Liver (tissue), 8 donors: ENCODE measurements at regions not wholly inside any gene's neighbourhood (a gene's known extent, or its start where the extent isn't known, plus 50 kb on each side); places are given as distances from the start of the nearest gene placed in this dataset.

ENCODE experiments used
- DNase-seq: peaks from one replicate; pipeline ENCODE4 v3.0.0-alpha.2; 2017; ENCODE audit warnings: low spot score
- H3K27ac ChIP-seq, 2 donors: one replicate each; pipeline ENCODE4 v1.7.0; 2013; ENCODE audit warnings: inconsistent platforms in 2 of 2, low read length in 2 of 2, control low read depth in 1 of 2, low read depth in 1 of 2, mild to moderate bottlenecking in 1 of 2
- H3K27me3 ChIP-seq, 4 donors: one replicate each; pipeline versions ENCODE4 v1.6.1 to v1.7.0; 2013; ENCODE audit warnings: low read length in 3 of 4, inconsistent platforms in 1 of 4, mild to moderate bottlenecking in 1 of 4, moderate library complexity in 1 of 4; ENCODE audit not compliant: control insufficient read depth in 4 of 4, insufficient read depth in 4 of 4
- H3K36me3 ChIP-seq, 4 donors: one replicate each; pipeline versions ENCODE4 v1.6.1 to v1.7.0; 2013; ENCODE audit warnings: low read length in 3 of 4, mild to moderate bottlenecking in 3 of 4, low read depth in 1 of 4, moderate library complexity in 1 of 4; ENCODE audit not compliant: control insufficient read depth in 4 of 4, insufficient read depth in 3 of 4
- H3K4me1 ChIP-seq, 4 donors: one replicate each; pipeline versions ENCODE4 v1.6.1 to v1.7.0; 2013; ENCODE audit warnings: low read length in 3 of 4, mild to moderate bottlenecking in 3 of 4, moderate library complexity in 1 of 4; ENCODE audit not compliant: control insufficient read depth in 4 of 4, insufficient read depth in 4 of 4
- H3K4me3 ChIP-seq, 3 donors: one replicate each; pipeline versions ENCODE4 v1.6.1 to v1.7.0; 2013; ENCODE audit warnings: low read length in 3 of 3, control low read depth in 1 of 3, low read depth in 1 of 3, mild to moderate bottlenecking in 1 of 3
- H3K9ac ChIP-seq, 2 donors: one replicate each; pipeline ENCODE4 v1.7.0; 2013; ENCODE audit warnings: low read length in 2 of 2, mild to moderate bottlenecking in 2 of 2, moderate library complexity in 2 of 2, control low read depth in 1 of 2, low read depth in 1 of 2
- H3K9me3 ChIP-seq, 4 donors: one replicate each; pipeline versions ENCODE4 v1.6.1 to v1.7.0; 2013; ENCODE audit warnings: low read length in 3 of 4; ENCODE audit not compliant: control insufficient read depth in 4 of 4
- FOXA2 ChIP-seq: IDR thresholded peaks from 2 replicates; pipeline ENCODE4 v1.6.1; 2016; ENCODE audit warnings: antibody characterized with exemption
- GABPA ChIP-seq, 2 donors: IDR thresholded peaks in 1 of 2; conservative IDR thresholded peaks in 1 of 2; 2 replicates each; pipeline ENCODE4 v1.6.1; 2016; ENCODE audit warnings: antibody characterized with exemption in 2 of 2, mild to moderate bottlenecking in 1 of 2, moderate library complexity in 1 of 2
- HNF4A ChIP-seq, 2 donors: conservative IDR thresholded peaks; 2 replicates each; pipeline ENCODE4 v1.6.1; 2016; ENCODE audit warnings: antibody characterized with exemption in 2 of 2, mild to moderate bottlenecking in 2 of 2
- HNF4G ChIP-seq: IDR thresholded peaks from 2 replicates; pipeline ENCODE4 v1.6.1; 2016; ENCODE audit warnings: antibody characterized with exemption
- JUND ChIP-seq, 2 donors: IDR thresholded peaks; 2 replicates each; pipeline ENCODE4 v1.6.1; 2016; ENCODE audit warnings: antibody characterized with exemption in 2 of 2
- MAX ChIP-seq: IDR thresholded peaks from 2 replicates; pipeline ENCODE4 v1.6.1; 2016; ENCODE audit warnings: antibody characterized with exemption
- RAD21 ChIP-seq, 2 donors: IDR thresholded peaks; 2 replicates each; pipeline ENCODE4 v1.6.1; 2016; ENCODE audit warnings: antibody characterized with exemption in 2 of 2, mild to moderate bottlenecking in 2 of 2
- REST ChIP-seq: IDR thresholded peaks from 2 replicates; pipeline ENCODE4 v1.6.1; 2016; ENCODE audit warnings: antibody characterized with exemption, mild to moderate bottlenecking
- SP1 ChIP-seq: IDR thresholded peaks from 2 replicates; pipeline ENCODE4 v1.6.1; 2018; ENCODE audit warnings: antibody characterized with exemption, mild to moderate bottlenecking
- TAF1 ChIP-seq: conservative IDR thresholded peaks from 2 replicates; pipeline ENCODE4 v1.6.1; 2016; ENCODE audit warnings: antibody characterized with exemption, mild to moderate bottlenecking
- YY1 ChIP-seq: IDR thresholded peaks from 2 replicates; pipeline ENCODE4 v1.6.1; 2016; ENCODE audit warnings: antibody characterized with exemption, mild to moderate bottlenecking
- ZBTB33 ChIP-seq: IDR thresholded peaks from 2 replicates; pipeline ENCODE4 v1.6.1; 2016; ENCODE audit warnings: antibody characterized with exemption
- WGBS: extraction: QIAGEN DNeasy Blood & Tissue Kit; methylation state at CpG from one replicate; pipeline ENCODE4 v1.1.7; 2013; 5-methylcytosine and 5-hydroxymethylcytosine counted together
- TF ChIP-seq, protein P1 (sequence below): IDR thresholded peaks from 2 replicates; pipeline ENCODE4 v1.6.1; 2016; ENCODE audit warnings: antibody characterized with exemption
- TF ChIP-seq, protein P2 (sequence below): fragments of 150-350 bp; IDR thresholded peaks from 2 replicates; pipeline ENCODE4 v1.5.1; 2017; ENCODE audit warnings: improper control_type of control experiment, low read depth, low read length; ENCODE audit not compliant: missing input control
- donor health status: healthy.
- donor health status: healthy.
- donor health status: healthy.
- donor health status: healthy.
- donor health status: healthy.

- TF ChIP-seq ZBTB33 = no peak
- TF ChIP-seq MAX = no peak
- no peak for TF ChIP-seq HNF4A (conservative IDR thresholded peaks at IDR 0.05)
- TF ChIP-seq GABPA (IDR thresholded peaks at IDR 0.05 in 1 of 2, conservative IDR thresholded peaks at IDR 0.05 in 1 of 2) = no peak
- no peak for TF ChIP-seq RAD21 (IDR thresholded peaks at IDR 0.05)
- TF ChIP-seq TAF1 = no peak
- TF ChIP-seq HNF4G = no peak
Observed at GRCh38 chr14:53350429-53350828, 197.3 kb upstream of the DDHD1 start (continued).

- WGBS = 87% methylated on average over 3 of the region's 3 CpGs
- H3K27me3 ChIP-seq = no peaks in the 10 kb centered on the region
- H3K36me3 ChIP-seq = no peaks in the 10 kb centered on the region
- peaks cover 0 to 2% (median 0%) of the 10 kb centered on the region in 4 donors for H3K4me1 ChIP-seq
- TF ChIP-seq HNF4A (conservative IDR thresholded peaks at IDR 0.05) (no peak), REST (no peak), GABPA (IDR thresholded peaks at IDR 0.05 in 1 of 2, conservative IDR thresholded peaks at IDR 0.05 in 1 of 2) (no peak), YY1 (no peak), RAD21 (IDR thresholded peaks at IDR 0.05) (no peak), FOXA2 (no peak), JUND (IDR thresholded peaks at IDR 0.05) (no peak), HNF4G (no peak), ZBTB33 (no peak), SP1 (no peak), MAX (no peak)
- TF ChIP-seq, protein P1, sequence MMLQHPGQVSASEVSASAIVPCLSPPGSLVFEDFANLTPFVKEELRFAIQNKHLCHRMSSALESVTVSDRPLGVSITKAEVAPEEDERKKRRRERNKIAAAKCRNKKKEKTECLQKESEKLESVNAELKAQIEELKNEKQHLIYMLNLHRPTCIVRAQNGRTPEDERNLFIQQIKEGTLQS = no peak
- TF ChIP-seq, protein P2, sequence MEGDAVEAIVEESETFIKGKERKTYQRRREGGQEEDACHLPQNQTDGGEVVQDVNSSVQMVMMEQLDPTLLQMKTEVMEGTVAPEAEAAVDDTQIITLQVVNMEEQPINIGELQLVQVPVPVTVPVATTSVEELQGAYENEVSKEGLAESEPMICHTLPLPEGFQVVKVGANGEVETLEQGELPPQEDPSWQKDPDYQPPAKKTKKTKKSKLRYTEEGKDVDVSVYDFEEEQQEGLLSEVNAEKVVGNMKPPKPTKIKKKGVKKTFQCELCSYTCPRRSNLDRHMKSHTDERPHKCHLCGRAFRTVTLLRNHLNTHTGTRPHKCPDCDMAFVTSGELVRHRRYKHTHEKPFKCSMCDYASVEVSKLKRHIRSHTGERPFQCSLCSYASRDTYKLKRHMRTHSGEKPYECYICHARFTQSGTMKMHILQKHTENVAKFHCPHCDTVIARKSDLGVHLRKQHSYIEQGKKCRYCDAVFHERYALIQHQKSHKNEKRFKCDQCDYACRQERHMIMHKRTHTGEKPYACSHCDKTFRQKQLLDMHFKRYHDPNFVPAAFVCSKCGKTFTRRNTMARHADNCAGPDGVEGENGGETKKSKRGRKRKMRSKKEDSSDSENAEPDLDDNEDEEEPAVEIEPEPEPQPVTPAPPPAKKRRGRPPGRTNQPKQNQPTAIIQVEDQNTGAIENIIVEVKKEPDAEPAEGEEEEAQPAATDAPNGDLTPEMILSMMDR = no peak
- H3K27ac ChIP-seq = no peak overlapping the region
- H3K4me3 ChIP-seq = no peak overlapping the region
- H3K9ac ChIP-seq = no peak overlapping the region
- no peak for DNase-seq
- no peaks in the 10 kb centered on the region for H3K9me3 ChIP-seq
Observed at GRCh38 chr14:53346988-53347387, 193.9 kb upstream of the DDHD1 start.
